HG02852 (cell line): ENCODE measurements at regions not wholly inside any gene's neighbourhood (a gene's known extent, or its start where the extent isn't known, plus 50 kb on each side); places are given as distances from the start of the nearest gene placed in this dataset.

Experiments
- ATAC-seq: cut with Tn5 transposase; IDR thresholded peaks from one replicate; pipeline ENCODE4 v1.9.1; 2021; ENCODE audit warnings: mild to moderate bottlenecking, moderate library complexity; ENCODE audit not compliant: unreplicated experiment

DNA sequence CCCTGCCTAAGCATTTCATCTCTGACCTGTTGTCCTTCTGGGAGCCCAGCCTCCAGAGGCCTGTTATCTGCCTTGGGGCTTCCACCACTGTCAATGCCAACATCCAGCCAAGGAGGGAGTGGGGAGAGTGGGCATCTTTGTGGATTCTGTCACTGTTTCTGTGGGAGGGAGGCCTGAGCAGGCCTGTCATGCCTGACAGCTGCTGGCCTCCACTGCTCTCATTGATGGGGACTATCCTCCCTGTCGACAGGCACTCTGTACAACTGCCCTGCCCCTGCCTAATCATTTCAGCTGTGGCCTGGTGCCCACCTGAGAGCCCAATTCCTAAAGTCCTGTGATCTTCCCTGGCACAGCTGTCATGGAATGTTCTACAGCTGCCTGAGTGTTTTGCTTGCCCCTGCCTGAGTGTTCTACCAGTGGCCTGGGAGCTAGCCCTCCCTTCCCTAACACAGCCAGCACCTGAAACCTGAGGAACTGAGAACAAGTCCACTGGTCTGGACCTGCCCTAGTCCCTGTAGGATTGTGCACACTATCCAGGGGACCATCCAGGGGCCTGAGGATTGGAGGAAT is 145.3 kb downstream of the FAM83B start:
- ATAC-seq = no peak

DNA sequence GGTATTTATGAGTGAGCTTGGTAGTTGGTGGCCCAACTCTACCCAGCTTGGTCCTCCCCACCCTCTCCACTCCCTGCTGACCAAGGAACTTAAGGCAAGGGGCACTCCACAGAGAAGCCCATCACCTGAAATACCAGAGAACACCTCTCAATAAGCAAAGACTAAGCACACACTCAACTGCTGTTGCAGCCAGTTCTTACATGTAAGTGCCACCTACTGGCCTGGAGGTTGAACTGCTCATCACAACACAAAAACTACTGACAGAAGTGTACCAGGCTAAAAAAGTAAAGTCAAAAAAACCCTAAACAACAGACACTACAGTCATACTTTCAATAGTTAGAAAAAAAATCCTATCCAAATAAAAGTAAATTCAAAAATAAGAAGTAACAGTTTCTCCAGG is 146.2 kb downstream of the FAM83B start:
- peak; percentile 75 for ATAC-seq

DNA sequence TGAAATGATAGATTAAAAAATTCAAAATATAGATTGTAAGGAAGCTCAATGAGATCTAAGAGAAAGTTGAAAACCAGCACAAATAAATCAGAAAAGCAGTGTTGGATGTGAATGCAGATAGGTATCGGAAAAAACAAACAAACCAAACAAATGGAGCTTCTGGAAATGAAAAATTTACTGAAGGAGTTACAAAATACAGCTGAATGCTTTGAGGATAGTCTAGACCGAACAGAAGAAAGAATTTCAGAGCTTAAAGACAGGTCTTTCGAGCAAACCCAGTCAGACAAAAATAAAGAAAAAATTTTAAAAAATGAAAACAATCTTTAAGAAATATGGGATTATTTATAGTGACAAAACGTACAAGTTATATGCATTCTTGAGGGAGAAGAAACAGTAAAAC is 146.7 kb downstream of the FAM83B start:
- no peak for ATAC-seq

DNA sequence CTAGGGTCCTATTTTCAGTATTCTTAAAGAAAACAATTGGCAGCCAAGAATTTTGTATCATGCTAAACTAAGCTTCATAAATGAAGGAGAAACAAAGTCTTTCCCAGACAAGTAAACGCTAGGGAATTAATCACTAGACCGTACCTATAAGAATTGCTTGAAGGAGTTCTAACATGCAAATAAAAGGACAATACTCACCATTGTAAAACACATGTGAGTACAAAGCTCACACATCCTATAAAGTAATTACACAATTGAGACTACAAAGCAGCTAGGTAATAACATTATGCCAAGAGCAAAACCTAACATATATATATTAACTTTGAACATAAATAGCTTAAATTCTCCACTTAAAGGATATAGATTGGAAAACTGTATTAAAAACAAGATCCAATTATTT is 147.4 kb downstream of the FAM83B start:
- ATAC-seq = no peak

DNA sequence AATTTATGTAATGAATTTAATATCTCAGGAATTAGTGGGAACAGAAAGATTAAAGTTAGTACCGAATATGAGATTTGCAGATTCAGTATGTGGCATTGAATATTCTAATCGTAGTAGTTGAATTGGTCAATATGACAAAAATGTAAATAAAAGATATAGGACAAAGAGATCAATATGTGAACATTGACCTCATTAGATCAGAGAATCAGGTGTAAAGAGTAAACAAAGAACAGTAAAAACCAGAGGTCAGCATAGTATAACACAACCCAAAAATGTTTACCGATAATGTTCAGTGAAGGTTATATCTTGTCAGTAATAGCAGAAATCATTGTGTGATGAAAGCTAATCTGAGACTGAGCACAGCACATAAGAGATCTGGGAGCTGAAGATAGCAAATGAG is 152.0 kb downstream of the FAM83B start:
- no peak for ATAC-seq

DNA sequence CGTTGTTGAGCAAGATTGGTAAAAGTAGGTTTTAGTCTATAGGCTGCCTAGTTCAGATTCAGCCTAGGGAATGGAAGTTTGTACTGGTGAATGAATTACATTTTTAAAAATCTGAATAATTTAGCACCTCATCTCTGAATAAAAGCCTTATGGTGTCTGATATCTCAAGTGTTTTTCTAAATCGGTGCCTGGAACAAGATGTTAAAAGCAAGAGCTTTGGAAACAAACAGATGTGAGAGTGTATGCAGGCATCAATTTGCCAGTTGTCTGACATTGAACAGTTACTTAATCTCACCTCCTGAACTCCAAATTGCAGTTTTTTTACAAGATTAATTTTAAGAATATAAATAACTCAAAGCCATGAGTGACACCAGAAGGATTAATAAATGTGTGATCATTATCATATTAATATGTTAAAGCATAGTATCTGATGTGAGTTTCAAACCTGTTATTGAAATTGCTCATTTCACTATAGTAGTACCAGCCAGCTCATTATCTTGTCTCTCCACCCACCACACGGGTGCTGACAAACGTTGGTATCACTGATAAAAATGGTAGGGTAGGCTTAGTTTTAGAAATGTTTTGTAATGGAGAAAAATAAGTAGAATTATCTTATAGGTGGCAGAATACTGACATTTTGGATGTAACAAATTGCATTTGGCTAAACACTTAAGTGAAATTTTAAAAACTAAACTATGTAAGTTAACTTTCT is 157.3 kb downstream of the FAM83B start:
- ATAC-seq = no peak

DNA sequence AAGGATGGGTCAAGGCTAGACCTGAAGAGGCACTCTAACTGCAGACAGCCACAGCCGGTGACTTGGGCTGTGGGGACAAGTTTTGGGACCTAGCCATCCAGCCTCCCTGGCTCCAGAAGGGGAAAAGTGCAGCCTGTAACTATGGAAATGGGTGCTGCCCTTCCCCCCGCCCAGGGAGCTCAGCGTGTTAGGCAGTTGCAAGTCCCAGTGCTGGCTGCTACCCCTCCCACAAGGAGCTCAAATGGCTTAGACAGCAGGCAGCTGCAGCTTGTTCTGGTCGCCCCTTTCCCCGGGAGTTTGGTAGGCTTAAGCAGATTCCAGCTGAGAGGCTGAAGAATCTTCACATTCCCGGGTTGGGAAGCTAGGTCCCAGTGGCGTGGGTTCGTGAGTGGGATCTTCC is 162.6 kb downstream of the FAM83B start:
- ATAC-seq = no peak

DNA sequence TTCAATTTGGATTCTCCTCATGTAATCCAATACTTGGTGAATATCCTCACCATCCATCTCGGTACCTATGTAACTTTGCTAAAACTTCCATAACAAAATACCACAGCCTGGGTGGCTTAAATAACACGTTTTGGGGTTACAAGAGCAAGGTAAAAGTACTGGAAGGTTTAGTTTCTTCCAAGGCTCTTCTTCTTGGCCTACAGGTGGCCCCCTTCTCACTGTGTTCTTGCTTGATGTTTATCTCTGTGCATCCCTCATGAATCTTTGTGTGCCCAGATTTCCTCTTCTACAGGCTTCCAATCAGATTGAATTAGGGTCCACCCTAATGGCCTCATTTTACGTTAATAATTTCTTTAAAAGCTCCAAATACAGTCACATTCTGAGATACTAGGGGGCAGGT is 163.3 kb upstream of the HCRTR2 start:
- no peak for ATAC-seq

DNA sequence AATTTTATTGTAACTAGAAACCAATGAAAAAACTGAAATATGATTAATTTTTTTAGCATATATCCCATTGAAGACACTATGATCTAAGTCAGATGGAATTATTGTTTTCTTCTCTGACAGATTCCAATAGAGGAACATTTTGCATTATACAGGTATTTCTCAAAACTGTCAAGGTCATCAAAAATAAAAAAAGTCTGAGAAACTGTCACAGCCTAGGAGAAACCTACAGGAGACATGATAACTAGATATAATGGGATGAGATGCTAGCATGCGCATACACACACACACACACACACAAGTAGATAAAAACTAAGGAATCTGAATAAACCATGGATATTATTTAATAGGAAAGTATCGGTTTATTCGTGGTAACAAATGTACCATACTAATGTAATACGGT is 161.9 kb upstream of the HCRTR2 start:
- no peak for ATAC-seq

DNA sequence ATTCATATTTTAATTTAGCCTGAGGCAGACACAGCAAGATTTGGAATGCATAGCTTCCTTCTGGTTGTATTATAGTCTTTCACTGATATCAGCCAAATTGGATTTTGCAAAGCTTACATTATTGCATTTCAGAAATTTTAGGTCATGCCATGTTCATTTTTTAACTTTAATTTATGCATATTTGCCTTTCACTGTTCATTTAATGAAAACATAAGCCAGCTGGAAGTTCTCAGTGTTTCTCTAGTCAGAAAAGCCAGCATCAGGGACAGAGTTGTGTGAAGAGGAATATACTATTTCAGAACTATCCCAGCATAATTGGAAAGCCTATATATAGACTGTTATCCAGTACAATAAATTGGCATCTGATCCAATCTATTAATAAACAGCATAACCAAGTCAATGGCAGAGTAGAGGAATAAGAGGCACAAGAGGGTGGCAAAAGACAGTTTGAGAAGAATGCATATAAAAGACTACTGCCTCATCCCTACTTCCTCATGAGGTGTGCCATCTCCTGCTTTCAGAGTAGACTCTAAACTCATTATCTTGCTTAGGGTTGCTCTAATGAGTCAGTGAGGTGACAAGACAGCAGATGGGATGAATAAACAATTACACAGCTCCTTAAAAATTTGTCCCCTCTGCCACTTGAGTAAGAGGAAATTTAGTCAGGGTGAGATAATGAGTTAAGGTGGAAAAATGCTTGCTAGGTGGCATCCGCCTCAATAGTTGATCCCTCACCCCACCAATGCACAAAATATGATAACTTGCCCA is 159.8 kb upstream of the HCRTR2 start:
- ATAC-seq = no peak

DNA sequence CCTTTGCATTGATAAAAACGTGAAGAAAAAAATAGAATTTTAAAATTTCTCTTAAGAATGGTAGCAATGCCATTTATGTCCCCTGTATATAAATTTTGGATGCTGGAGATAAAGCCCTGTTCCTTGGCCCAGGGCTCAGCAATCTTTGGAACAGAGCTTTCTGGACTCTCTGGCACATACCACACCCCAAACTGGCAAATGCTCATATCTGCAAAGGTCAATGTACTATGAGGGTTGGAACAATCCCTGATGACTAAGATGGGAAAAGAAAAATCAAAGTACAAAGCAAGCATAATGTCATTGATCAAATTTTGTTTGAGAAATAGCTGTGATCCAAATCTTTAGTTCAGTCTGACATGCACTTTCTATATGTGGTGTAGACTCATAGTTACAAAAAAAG is 158.1 kb upstream of the HCRTR2 start:
- no peak for ATAC-seq

DNA sequence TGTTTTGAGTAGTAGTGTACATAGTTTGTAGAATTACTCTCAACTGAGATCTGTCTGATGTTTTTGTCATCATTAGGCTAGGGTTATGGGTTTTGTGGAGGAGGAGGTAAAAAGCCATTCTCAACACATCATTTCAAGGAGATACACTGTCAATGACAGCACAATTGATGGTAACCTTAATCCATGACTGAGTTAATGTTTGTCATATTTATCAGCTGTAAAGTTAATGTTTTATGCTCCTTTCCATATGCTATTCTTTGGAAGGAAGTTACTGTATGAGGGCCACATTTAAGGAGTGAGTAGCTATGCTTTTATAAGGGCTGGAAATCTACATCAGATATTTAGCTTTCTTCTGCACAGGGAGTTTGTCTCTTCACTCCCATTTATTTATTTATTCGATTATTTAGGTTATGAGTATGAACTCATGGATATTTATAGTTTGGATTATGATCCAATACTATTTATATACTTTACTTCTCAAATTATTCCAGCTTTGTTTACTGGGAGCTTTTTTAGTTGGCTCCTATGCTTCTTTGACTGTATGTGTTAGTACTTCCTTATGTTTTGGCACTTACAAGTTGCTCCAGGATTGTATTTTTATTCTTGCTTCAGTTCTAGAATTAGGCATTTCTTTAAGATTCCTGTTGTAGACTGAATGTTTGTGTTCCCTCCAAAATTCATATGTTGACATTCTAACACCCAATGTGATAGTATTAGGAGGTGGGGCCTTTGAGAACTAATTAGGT is 156.6 kb upstream of the HCRTR2 start:
- ATAC-seq = no peak

DNA sequence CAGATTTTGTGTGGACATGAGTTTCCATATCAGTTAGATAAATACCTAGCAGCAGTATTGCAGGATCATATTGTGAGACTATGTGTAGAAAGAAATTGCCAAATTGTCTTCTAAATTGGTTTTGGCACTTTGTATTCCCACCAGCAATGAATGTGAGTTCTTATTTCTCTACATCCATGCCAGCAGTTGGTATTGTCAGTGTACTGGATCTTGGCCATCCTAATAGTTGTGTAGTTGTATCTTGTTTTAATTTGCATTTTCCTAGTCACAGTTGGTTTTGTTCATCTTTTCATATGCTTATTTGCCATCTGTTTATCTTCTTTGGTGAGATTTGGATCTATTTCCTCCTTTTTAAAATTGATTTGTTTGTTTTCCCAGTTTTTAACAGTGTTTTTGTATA is 154.7 kb upstream of the HCRTR2 start:
- ATAC-seq = no peak

DNA sequence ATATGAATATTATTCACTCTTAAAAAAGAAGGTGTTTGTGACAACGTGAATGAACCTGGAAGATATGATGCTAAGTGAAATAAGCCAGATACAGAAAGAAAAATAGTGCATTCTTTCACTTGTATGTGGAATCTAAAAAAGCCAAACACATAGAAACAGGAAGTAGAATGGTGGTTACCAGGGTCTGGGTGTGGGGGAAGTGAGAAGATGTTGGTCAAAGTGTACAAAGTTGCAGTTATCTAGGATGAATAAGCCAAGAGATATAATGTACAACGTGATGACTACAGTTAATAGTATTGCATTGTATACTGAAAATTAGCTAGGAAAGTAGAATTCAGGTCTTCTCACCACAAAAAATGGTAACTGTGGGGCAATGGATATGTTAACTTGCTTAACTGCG is 151.1 kb upstream of the HCRTR2 start:
- ATAC-seq = no peak

DNA sequence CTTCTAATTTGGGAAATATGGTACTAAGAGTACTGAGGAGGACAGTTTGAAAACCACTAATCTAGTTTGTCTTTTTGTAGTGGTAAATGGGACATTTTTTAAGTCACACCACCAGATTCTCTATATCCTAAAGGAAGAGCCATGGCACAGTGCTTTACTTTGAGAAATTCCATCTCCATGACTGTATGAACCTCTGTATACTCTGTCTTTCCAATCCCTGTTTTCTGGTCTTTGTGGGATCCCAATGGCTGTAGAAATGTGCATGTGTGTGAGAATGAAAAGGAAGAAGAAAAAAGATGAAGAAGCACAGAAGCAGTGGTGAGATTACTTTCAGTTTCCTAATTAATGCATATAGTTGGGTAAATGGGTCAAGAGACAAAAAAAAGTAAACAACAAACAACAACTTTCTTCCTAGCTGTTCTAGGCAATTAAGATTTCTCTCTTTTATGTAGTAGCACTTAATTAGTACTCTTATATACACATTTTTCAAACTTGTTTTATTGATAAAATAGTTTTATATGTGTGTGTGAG is 141.2 kb upstream of the HCRTR2 start:
- ATAC-seq = no peak

DNA sequence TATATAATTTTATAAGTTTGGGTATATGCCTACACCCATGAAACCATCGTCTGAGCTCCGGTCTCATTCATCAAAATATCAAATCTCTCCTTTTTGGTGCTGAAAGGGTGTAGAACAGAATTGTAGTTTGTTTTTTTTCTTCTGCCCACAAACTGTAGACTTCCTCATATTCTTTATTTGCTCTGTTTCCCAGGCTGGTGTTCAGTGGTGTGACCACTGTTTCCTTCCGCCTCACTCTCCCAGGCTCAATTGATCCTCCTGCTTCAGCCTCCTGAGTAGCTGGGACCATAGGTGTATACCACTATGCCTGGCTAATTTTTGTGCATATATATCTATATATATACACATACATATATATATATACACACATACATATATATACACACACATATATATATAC is 139.6 kb upstream of the HCRTR2 start:
- no peak for ATAC-seq

DNA sequence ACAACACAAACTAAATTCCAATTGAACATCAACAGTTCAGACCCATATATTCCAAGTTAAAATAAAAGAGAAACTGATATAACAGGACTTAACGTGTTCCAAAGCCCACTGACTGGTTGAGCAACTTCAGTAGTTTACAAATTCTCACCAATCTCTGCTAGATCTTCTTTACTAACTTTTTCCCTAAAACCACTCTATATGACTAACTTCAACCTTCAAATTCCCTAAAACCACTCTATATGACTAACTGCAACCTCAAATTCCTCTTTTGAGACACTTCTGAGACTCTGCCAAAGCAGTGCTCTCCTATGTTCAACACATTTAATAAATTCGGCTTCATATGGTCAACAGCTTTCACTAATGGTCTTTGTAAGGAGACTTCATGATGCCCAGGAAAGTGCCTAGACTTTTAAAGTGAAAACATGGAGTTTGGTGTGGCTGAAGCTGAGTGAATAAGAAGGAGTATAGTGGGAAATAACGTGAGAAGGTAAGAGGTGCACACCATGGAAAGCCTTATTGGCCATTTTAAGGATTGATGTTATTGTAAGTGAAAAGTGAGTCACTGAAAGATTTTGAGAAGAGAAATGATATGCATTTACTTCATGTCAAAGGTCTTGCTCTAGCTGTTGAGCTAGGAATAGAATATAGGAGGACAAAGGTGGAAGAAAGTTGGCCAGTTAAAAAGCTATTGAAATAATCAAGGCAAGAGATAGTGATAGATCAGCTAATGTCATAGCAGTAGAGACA is 134.0 kb upstream of the HCRTR2 start:
- no peak for ATAC-seq

DNA sequence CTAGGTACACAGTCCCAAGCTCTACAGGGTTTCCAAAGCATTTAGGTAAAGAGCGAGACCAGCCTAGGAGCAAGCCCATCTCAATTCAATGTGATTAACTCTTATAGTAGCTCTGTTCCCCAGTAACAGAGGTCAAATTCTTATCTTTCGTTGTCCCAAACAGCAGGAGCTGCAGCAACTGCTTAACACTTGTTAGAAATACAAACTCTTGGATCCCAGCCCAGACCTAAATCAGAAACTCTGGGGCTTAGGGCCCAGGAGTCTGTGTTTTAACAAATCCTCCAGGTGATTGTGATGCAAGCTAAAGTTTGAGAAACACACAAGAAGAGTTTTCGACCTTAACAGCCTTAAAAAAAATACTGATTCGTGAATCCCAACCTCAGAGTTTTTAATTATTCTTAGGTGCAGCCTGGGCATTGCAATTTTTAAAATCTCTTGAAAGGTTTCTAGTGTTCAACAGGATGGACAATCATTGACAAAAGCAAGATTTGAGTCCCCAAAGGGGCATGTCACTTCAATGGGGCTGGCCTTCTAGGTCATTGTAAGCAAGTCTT is 127.4 kb upstream of the HCRTR2 start:
- ATAC-seq = no peak

DNA sequence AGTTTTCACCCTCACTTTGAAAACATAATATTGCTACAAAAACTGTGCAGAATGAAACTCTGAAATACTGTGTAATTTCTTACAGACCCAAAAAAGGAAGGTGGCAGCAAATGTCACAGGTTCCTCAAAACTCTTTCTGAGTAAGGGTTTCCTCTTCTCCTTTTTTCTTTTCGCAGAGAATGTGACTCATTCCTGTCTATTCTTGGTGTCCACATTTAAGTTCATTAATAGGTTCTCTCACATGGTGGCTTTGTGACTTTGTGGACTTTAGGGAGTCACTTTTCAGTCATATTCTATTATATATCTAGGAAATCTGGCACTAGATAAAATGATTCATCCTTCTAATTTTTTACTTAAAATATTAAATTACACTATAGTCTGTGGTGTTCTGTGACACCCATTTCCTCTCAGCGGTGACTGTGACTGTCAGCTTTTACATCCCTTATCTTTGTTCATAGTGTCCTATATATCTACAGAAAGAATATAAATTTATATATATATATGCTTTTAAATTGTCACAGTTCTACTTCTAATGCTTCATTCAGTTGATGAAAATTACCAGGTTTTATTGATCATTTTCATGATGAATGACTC is 126.8 kb upstream of the HCRTR2 start:
- peak; percentile 69 for ATAC-seq

DNA sequence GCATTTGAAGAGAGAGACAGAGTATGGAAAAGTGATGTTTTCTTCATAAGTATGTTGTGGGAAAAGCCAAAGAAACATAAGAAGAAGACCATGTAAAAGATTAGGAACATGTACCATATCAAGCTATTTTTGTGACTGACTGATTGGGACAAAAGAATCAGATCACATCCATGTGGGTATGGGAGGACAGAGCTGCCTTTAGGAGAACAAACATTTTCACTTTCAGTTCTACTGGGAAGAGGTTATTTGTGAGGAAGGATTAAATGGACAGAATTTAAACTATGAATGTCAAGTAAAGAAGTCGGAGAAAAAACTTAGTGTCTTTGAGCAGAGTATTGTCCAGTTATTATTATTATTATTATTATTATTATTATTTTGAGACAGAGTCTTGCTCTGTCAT is 124.4 kb upstream of the HCRTR2 start:
- no peak for ATAC-seq
